BLaER1 (cell line): ENCODE measurements at regions not wholly inside any gene's neighbourhood (a gene's known extent, or its start where the extent isn't known, plus 50 kb on each side); places are given as distances from the start of the nearest gene placed in this dataset.
"Not testable (repeated sequence)": the region's sequence is repeated elsewhere in the genome, so short reads cannot be mapped to it uniquely, and the experiment has no call there.

ENCODE experiments used
- H3K27ac ChIP-seq: shearing (Covaris generic); formaldehyde crosslinking; 2 replicates; pipeline ENCODE4 v1.8.1; 2022
- H3K27me3 ChIP-seq: shearing (Covaris generic); formaldehyde crosslinking; 2 replicates; pipeline ENCODE4 v1.8.1; 2022
- H3K36me3 ChIP-seq: shearing (Covaris generic); formaldehyde crosslinking; 2 replicates; pipeline ENCODE4 v1.8.1; 2022
- H3K4me1 ChIP-seq: shearing (Covaris generic); formaldehyde crosslinking; 2 replicates; pipeline ENCODE4 v1.8.1; 2022
- H3K4me2 ChIP-seq: shearing (Covaris generic); formaldehyde crosslinking; 2 replicates; pipeline ENCODE4 v1.8.1; 2022
- H3K4me3 ChIP-seq: shearing (Covaris generic); formaldehyde crosslinking; 2 replicates; pipeline ENCODE4 v1.8.1; 2022
- H3K9ac ChIP-seq: shearing (Covaris generic); formaldehyde crosslinking; 2 replicates; pipeline ENCODE4 v1.8.1; 2022
- H3K9me3 ChIP-seq: shearing (Covaris generic); formaldehyde crosslinking; 2 replicates; pipeline ENCODE4 v1.8.1; 2022
- H4K20me1 ChIP-seq: shearing (Covaris generic); formaldehyde crosslinking; 2 replicates; pipeline ENCODE4 v1.8.1; 2022
- Cebpa-rat ChIP-seq: shearing (Covaris generic); IDR thresholded peaks from 2 replicates; pipeline ENCODE4 v1.8.1; 2022

GRCh38 chr2:17133052-17133671 is 385.1 kb downstream of the RAD51AP2 start:
- Histone ChIP-seq H3K36me3 (no peaks in the 10 kb centered on the region), H3K4me1 (no peaks in the 10 kb centered on the region), H3K9me3 (no peaks in the 10 kb centered on the region), H3K4me2 (no peak overlapping the region), H3K27me3 (no peaks in the 10 kb centered on the region), H3K27ac (no peak overlapping the region), H3K9ac (no peak overlapping the region), H3K4me3 (no peak overlapping the region), H4K20me1 (no peaks in the 10 kb centered on the region)
- TF ChIP-seq Cebpa-rat, result no peak

DNA sequence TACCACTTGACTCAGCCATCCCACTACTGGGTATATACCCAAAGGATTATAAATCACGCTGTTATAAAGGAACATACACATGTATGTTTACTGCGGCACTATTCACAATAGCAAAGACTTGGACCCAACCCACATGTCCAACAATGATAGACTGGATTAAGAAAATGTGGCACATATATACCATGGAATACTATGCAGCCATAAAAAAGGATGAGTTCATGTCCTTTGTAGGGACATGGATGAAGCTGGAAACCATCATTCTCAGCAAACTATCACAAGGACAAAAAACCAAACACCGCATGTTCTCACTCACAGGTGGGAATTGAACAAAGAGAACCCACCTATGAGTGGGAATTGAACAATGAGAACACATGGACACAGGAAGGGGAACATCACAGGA is 387.6 kb downstream of the RAD51AP2 start:
- not testable (repeated sequence) for H3K27ac ChIP-seq, H4K20me1 ChIP-seq, H3K9me3 ChIP-seq, H3K4me3 ChIP-seq, H3K36me3 ChIP-seq, H3K4me2 ChIP-seq, H3K4me1 ChIP-seq, H3K27me3 ChIP-seq, H3K9ac ChIP-seq

DNA sequence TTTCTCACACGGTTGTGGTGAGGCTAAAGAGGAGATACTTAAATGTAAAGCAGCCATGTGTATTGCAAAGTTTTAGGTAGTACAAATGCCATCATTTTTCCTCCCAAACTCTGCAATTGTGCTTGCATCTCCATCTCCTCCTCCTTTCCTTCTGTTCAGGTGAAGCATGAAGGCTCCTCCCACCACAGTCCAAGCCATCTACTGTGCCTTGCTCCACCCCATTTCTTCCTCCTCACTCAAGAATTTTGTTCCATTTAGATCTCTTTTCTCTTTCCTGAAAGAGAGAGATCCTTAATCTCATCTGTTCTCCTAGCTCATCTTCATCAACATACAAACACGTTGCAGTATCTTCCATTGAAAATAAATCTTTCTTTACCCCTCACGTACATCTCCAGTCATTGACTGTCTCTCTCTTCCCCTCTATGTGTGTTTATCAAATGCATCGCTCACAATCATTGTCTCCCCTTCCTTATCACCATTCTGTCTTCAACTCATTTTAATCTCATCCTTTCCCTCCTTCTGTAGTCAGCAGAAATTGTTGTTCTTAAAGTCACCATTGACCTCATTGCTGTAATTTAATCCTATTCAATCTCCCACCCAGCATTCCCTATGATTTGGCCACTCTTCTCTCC is 392.1 kb downstream of the RAD51AP2 start:
- peaks cover 8% of the 10 kb centered on the region for H3K4me1 ChIP-seq
- H3K9ac ChIP-seq, result no peak overlapping the region
- H3K27ac ChIP-seq, result no peak overlapping the region
- H3K36me3 ChIP-seq, result no peaks in the 10 kb centered on the region
- H3K9me3 ChIP-seq, result no peaks in the 10 kb centered on the region
- no peak overlapping the region for H3K4me2 ChIP-seq
- no peaks in the 10 kb centered on the region for H3K27me3 ChIP-seq
- no peak overlapping the region for H3K4me3 ChIP-seq
- H4K20me1 ChIP-seq, result no peaks in the 10 kb centered on the region
- no peak for TF ChIP-seq Cebpa-rat

DNA sequence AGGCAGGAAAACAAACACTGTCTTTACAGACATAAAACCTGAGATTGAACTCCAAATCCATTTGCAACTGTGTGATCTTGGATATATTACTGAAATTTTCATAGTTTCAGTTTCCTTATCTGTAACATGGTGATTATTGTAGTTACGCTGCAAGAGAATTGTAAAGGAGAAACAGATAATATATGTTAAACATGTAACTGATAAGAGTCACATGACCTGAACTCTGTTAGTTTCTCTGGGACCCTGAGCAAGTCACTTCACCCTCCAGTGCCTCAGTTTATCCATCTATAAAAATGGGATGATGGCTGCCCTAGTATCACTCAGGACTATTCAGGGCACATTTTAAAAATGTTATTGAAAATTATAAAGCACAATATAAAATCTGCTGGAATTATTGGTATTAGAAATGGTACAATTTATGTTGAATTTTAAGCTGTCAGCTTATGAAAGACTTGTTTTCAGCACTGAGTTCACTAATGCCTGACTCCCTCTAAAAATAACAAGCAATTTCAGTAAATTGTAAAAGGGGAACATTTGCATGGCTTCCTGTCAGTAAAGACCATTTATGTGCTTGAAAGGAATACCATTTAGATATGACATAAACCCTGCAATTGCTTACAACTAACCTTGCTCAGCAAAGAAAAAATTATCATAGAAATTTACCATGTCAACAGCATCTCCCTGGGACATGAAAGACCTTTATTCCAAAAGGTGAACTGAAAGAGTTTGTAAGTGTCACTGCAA is 393.5 kb downstream of the RAD51AP2 start:
- no peaks in the 10 kb centered on the region for H3K9me3 ChIP-seq
- H3K4me3 ChIP-seq, result no peak overlapping the region
- peaks cover 8% of the 10 kb centered on the region for H3K4me1 ChIP-seq
- no peak overlapping the region for H3K4me2 ChIP-seq
- no peak for TF ChIP-seq Cebpa-rat
- H3K27me3 ChIP-seq, result no peaks in the 10 kb centered on the region
- no peak overlapping the region for H3K9ac ChIP-seq
- H4K20me1 ChIP-seq, result no peaks in the 10 kb centered on the region
- H3K36me3 ChIP-seq, result no peaks in the 10 kb centered on the region
- no peak overlapping the region for H3K27ac ChIP-seq

DNA sequence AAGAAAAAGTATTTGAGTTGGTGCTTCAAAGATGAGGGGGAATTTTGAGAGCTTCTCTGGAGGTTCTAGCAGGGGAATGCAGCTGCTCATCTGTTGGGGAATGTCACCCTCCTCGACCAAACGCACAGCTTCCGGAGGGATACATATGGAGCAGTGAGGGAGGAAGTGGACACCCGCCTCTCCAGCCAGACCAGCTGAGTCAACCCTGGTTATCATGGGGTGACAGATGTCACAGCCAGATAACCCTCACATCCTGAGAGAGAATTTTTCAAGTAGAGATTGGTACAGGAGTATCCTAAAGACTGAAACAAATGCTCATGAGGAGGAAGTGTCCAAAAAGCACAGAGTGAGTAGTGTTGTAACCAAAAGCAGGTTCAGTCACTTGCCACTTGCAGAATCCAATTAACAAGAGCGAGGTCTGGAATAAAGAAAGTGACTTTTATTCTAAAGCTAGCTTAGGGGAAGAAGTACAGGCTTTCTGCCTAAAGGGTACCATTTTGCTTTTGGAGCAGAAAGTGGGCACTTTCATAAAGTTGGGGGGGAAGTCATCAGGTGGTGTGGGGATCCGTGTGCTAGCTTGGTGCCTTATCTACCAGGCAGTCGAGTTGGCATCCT is 395.2 kb downstream of the RAD51AP2 start:
- Histone ChIP-seq H3K27ac (no peak overlapping the region), H3K4me1 (peaks cover 8% of the 10 kb centered on the region)

GRCh38 chr2:17115466-17115865 is 402.8 kb downstream of the RAD51AP2 start:
- Histone ChIP-seq H4K20me1 (no peaks in the 10 kb centered on the region), H3K27me3 (no peaks in the 10 kb centered on the region), H3K4me1 (no peaks in the 10 kb centered on the region), H3K36me3 (no peaks in the 10 kb centered on the region), H3K4me2 (no peak overlapping the region), H3K9ac (no peak overlapping the region), H3K4me3 (no peak overlapping the region), H3K9me3 (no peaks in the 10 kb centered on the region), H3K27ac (no peak overlapping the region)
- no peak for TF ChIP-seq Cebpa-rat

More for the DNA sequence above, 395.2 kb downstream of the RAD51AP2 start:
- TF ChIP-seq Cebpa-rat, result no peak
- H3K9me3 ChIP-seq, result no peaks in the 10 kb centered on the region
- H4K20me1 ChIP-seq, result no peaks in the 10 kb centered on the region
- H3K27me3 ChIP-seq, result no peaks in the 10 kb centered on the region
- H3K9ac ChIP-seq, result no peak overlapping the region
- no peak overlapping the region for H3K4me3 ChIP-seq
- H3K4me2 ChIP-seq, result no peak overlapping the region; the same call in 1 of the 2 replicates
- H3K36me3 ChIP-seq, result no peaks in the 10 kb centered on the region

GRCh38 chr2:17115042-17115441 is 403.2 kb downstream of the RAD51AP2 start:
- Histone ChIP-seq H3K27ac (no peak overlapping the region), H4K20me1 (no peaks in the 10 kb centered on the region), H3K4me1 (no peaks in the 10 kb centered on the region), H3K27me3 (no peaks in the 10 kb centered on the region), H3K9ac (no peak overlapping the region), H3K36me3 (no peaks in the 10 kb centered on the region), H3K9me3 (no peaks in the 10 kb centered on the region), H3K4me2 (no peak overlapping the region), H3K4me3 (no peak overlapping the region)
- no peak for TF ChIP-seq Cebpa-rat

GRCh38 chr2:17107871-17108270 is 410.4 kb downstream of the RAD51AP2 start:
- Histone ChIP-seq H4K20me1 (no peaks in the 10 kb centered on the region), H3K4me3 (no peak overlapping the region), H3K9ac (no peak overlapping the region), H3K9me3 (no peaks in the 10 kb centered on the region), H3K27me3 (no peaks in the 10 kb centered on the region), H3K27ac (no peak overlapping the region), H3K4me1 (peaks cover 11% of the 10 kb centered on the region; the same call in 1 of the 2 replicates), H3K36me3 (no peaks in the 10 kb centered on the region), H3K4me2 (no peak overlapping the region)
- TF ChIP-seq Cebpa-rat, result no peak

GRCh38 chr2:17107151-17107550 is 411.1 kb downstream of the RAD51AP2 start:
- no peak overlapping the region for H3K4me3 ChIP-seq
- no peak overlapping the region for H3K9ac ChIP-seq
- TF ChIP-seq Cebpa-rat, result no peak
- H3K27me3 ChIP-seq, result no peaks in the 10 kb centered on the region
- no peaks in the 10 kb centered on the region for H3K36me3 ChIP-seq
- no peak overlapping the region for H3K4me2 ChIP-seq
- peaks cover 11% of the 10 kb centered on the region; the same call in 1 of the 2 replicates for H3K4me1 ChIP-seq
- no peak overlapping the region for H3K27ac ChIP-seq
- no peaks in the 10 kb centered on the region for H3K9me3 ChIP-seq
- H4K20me1 ChIP-seq, result no peaks in the 10 kb centered on the region

DNA sequence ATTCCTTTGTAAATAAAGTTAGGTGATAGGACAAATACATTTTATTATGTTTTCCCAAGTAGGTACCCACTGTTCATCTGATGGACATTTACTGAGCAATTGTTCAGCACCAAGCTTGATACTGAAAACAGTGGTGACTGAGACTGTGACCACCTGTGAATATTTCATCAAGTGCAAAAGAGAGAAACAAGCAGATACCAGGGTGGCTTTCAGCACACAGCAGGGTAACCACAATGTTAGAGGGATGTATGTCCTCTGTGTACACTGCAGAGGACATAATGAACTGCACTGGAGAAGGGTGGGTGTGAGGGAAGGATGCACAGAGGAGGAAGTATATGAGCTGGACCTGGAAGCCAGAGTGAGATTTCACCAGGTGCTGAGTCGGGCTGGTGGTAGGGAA is 411.8 kb downstream of the RAD51AP2 start:
- no peaks in the 10 kb centered on the region for H3K27me3 ChIP-seq
- H3K9ac ChIP-seq, result no peak overlapping the region
- no peaks in the 10 kb centered on the region for H4K20me1 ChIP-seq
- no peak overlapping the region for H3K4me3 ChIP-seq
- H3K27ac ChIP-seq, result no peak overlapping the region
- TF ChIP-seq Cebpa-rat, result no peak
- no peaks in the 10 kb centered on the region for H3K9me3 ChIP-seq
- no peak overlapping the region for H3K4me2 ChIP-seq
- no peaks in the 10 kb centered on the region for H3K36me3 ChIP-seq
- peaks cover 11% of the 10 kb centered on the region; the same call in 1 of the 2 replicates for H3K4me1 ChIP-seq
